GM23338 (cell line): ENCODE measurements at regions not wholly inside any gene's neighbourhood (a gene's known extent, or its start where the extent isn't known, plus 50 kb on each side); places are given as distances from the start of the nearest gene placed in this dataset.

ENCODE experiments used
- ATAC-seq: fragments of 200-7000 bp; cut with Tn5 transposase; 3 replicates; pipeline ENCODE4 v1.9.1; 2020
- DNase-seq: peaks from one replicate; pipeline ENCODE4 v3.0.0-alpha.2; 2015; ENCODE audit warnings: low spot score
- H2AFZ ChIP-seq: fragments of 200-600 bp; sonication (generic); 2 replicates; pipeline ENCODE4 v1.8.0; 2016; ENCODE audit warnings: antibody characterized with exemption, mild to moderate bottlenecking, moderate library complexity
- H3F3A ChIP-seq: fragments of 200-600 bp; sonication (generic); replicated peaks from 2 replicates; pipeline ENCODE4 v1.8.0; 2017; ENCODE audit warnings: antibody characterized with exemption, mixed run types, low read depth
- H3K27ac ChIP-seq: fragments of 200-600 bp; sonication (generic); 2 replicates; pipeline ENCODE4 v1.6.1; 2016; ENCODE audit warnings: low read depth
- H3K27me3 ChIP-seq: fragments of 200-600 bp; sonication (generic); 2 replicates; pipeline ENCODE4 v1.8.0; 2016; ENCODE audit warnings: mild to moderate bottlenecking, mixed run types, moderate library complexity; ENCODE audit not compliant: insufficient read depth
- H3K36me3 ChIP-seq: fragments of 200-600 bp; sonication (generic); 2 replicates; pipeline ENCODE4 v1.8.0; 2016; ENCODE audit warnings: mild to moderate bottlenecking; ENCODE audit not compliant: insufficient read depth
- H3K4me1 ChIP-seq: fragments of 200-600 bp; sonication (generic); 2 replicates; pipeline ENCODE4 v1.8.0; 2016; ENCODE audit warnings: mild to moderate bottlenecking, moderate library complexity; ENCODE audit not compliant: insufficient read depth
- H3K4me2 ChIP-seq: fragments of 200-600 bp; sonication (generic); 2 replicates; pipeline ENCODE4 v1.7.1; 2017; ENCODE audit warnings: mixed run types
- H3K4me3 ChIP-seq: fragments of 200-600 bp; sonication (generic); 2 replicates; pipeline ENCODE4 v1.6.1; 2016; ENCODE audit warnings: mixed run types
- H3K79me2 ChIP-seq: fragments of 200-600 bp; sonication (generic); replicated peaks from 2 replicates; pipeline ENCODE4 v1.8.0; 2017; ENCODE audit warnings: mild to moderate bottlenecking; ENCODE audit not compliant: insufficient read depth
- H3K9me2 ChIP-seq: fragments of 200-600 bp; sonication (generic); 2 replicates; pipeline ENCODE4 v1.8.0; 2017; ENCODE audit not compliant: insufficient read depth
- H4K20me1 ChIP-seq: fragments of 200-600 bp; sonication (generic); replicated peaks from 2 replicates; pipeline ENCODE4 v1.8.0; 2017; ENCODE audit warnings: mild to moderate bottlenecking; ENCODE audit not compliant: insufficient read depth
- H3K27ac Mint-ChIP-seq: 2 replicates; pipeline ENCODE4 v1.8.0; 2020; ENCODE audit warnings: inconsistent platforms, mild to moderate bottlenecking, moderate library complexity, mixed read lengths
- H3K27me3 Mint-ChIP-seq: 3 replicates; pipeline ENCODE4 v1.8.0; 2022; ENCODE audit warnings: low read depth, mild to moderate bottlenecking, moderate library complexity, mixed read lengths, inconsistent platforms; ENCODE audit not compliant: insufficient read depth, poor library complexity
- H3K36me3 Mint-ChIP-seq: 3 replicates; pipeline ENCODE4 v1.8.0; 2021; ENCODE audit warnings: low read depth, mild to moderate bottlenecking, inconsistent platforms, moderate library complexity, mixed read lengths
- H3K4me1 Mint-ChIP-seq: 3 replicates; pipeline ENCODE4 v1.8.0; 2020; ENCODE audit warnings: mild to moderate bottlenecking, inconsistent platforms, mixed read lengths
- H3K4me3 Mint-ChIP-seq: 3 replicates; pipeline ENCODE4 v1.8.0; 2021; ENCODE audit warnings: moderate library complexity, mild to moderate bottlenecking, inconsistent platforms, mixed read lengths
- H3K9me3 Mint-ChIP-seq: 3 replicates; pipeline ENCODE4 v1.8.0; 2020; ENCODE audit warnings: moderate library complexity, mild to moderate bottlenecking, inconsistent platforms, mixed read lengths
- CREB1 ChIP-seq: fragments of 250-450 bp; sonication (Bioruptor Pico); IDR thresholded peaks from 2 replicates; pipeline ENCODE4 v1.5.0; 2020; ENCODE audit warnings: low read depth, mild to moderate bottlenecking, moderate library complexity
- CTCF ChIP-seq, 2 experiments: fragments of 200-600 bp in 1 of 2; sonication (generic) in 1 of 2; conservative IDR thresholded peaks; 2 replicates each; pipeline versions ENCODE4 v1.5.1 to v1.6.1; 2016 to 2017; ENCODE audit warnings: antibody characterized with exemption in 2 of 2, low read depth in 2 of 2, mild to moderate bottlenecking in 2 of 2, moderate library complexity in 1 of 2
- EZH2 ChIP-seq: fragments of 200-600 bp; sonication (generic); IDR thresholded peaks from one replicate; pipeline ENCODE4 v1.8.0; 2017; ENCODE audit warnings: antibody characterized with exemption, mild to moderate bottlenecking, low read depth; ENCODE audit not compliant: unreplicated experiment
- EZH2phosphoT487 ChIP-seq: fragments of 200-600 bp; sonication (generic); IDR thresholded peaks from one replicate; pipeline ENCODE4 v1.8.1; 2018; ENCODE audit warnings: antibody characterized with exemption; ENCODE audit not compliant: unreplicated experiment
- JUNB ChIP-seq: IDR thresholded peaks from one replicate; pipeline ENCODE4 v1.6.1; 2016; ENCODE audit warnings: antibody characterized with exemption; ENCODE audit not compliant: unreplicated experiment
- NANOG ChIP-seq: IDR thresholded peaks from 2 replicates; pipeline ENCODE4 v1.6.1; 2016; ENCODE audit warnings: antibody characterized with exemption, borderline replicate concordance
- POLR2AphosphoS5 ChIP-seq: IDR thresholded peaks from 2 replicates; pipeline ENCODE4 v1.6.1; 2016; ENCODE audit warnings: antibody characterized with exemption, low read depth
- STAT1 ChIP-seq: IDR thresholded peaks from one replicate; pipeline ENCODE4 v1.6.1; 2016; ENCODE audit warnings: antibody characterized with exemption; ENCODE audit not compliant: unreplicated experiment
- ZNF114 ChIP-seq: fragments of 250-450 bp; sonication (Bioruptor Pico); IDR thresholded peaks from 2 replicates; pipeline ENCODE4 v1.5.0; 2020; ENCODE audit warnings: mild to moderate bottlenecking, moderate library complexity
- ZNF331 ChIP-seq: fragments of 250-450 bp; sonication (Bioruptor Pico); IDR thresholded peaks from 2 replicates; pipeline ENCODE4 v1.5.0; 2020; ENCODE audit warnings: low read depth, mild to moderate bottlenecking, moderate library complexity
- ZNF462 ChIP-seq: fragments of 250-450 bp; sonication (Bioruptor Pico); IDR thresholded peaks from 2 replicates; pipeline ENCODE4 v1.5.0; 2020; ENCODE audit warnings: mild to moderate bottlenecking, moderate library complexity
- TF ChIP-seq, protein P1 (sequence below): IDR thresholded peaks from 2 replicates; pipeline ENCODE4 v1.6.1; 2016; ENCODE audit warnings: antibody characterized with exemption
- TF ChIP-seq, protein P2 (sequence below): IDR thresholded peaks from one replicate; pipeline ENCODE4 v1.6.1; 2018; ENCODE audit warnings: antibody characterized with exemption; ENCODE audit not compliant: unreplicated experiment

DNA sequence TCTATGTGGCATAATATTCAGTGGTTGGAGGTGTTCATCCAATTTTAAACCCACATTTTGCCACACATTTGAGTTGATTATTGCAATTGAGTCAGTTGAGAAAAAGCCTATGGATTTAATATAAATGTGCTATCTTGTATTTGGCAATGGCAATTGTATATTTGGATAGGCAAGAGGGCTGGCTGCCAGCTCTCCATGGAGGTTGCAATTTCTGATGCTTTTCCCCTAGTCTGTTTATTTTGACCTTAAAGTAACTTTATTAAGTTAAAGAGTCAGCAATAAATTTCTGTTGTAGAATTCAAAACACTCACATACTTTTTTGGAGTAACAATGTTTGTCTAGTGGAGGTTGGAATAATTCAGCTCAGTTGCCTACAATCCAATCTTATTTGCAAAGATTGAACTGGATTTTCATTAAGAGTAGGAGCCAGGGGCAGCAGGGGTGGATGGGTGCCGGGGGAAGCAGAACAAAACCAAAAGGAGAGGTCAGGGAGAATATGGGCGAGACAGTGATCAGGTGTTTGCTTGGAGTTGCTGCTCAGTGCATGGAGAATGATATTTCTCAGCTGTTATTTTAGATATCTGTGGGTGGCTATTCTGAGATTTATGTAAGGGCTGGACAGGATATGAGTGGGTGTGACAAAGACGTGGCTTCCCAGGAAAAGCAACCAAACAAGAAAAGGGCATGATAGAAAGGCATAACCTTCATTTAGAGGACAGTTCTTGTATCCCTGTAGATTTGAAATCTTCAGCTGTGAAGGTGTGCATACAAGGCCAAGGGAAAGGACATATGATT, 163.0 kb downstream of the HDGFL1 start:
- TF ChIP-seq EZH2 (no peak), JUNB (no peak), ZNF114 (no peak), EZH2phosphoT487 (no peak), CREB1 (CRISPR knock-in tag) (no peak), ZNF462 (CRISPR knock-in tag) (no peak), ZNF331 (no peak), STAT1 (no peak), CTCF (conservative IDR thresholded peaks at IDR 0.05; ENCODE audit: low read depth in 2 of 2) (no peak), POLR2AphosphoS5 (no peak), NANOG (no peak)
- TF ChIP-seq, protein P1, sequence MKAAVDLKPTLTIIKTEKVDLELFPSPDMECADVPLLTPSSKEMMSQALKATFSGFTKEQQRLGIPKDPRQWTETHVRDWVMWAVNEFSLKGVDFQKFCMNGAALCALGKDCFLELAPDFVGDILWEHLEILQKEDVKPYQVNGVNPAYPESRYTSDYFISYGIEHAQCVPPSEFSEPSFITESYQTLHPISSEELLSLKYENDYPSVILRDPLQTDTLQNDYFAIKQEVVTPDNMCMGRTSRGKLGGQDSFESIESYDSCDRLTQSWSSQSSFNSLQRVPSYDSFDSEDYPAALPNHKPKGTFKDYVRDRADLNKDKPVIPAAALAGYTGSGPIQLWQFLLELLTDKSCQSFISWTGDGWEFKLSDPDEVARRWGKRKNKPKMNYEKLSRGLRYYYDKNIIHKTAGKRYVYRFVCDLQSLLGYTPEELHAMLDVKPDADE = no peak
- TF ChIP-seq, protein P2, sequence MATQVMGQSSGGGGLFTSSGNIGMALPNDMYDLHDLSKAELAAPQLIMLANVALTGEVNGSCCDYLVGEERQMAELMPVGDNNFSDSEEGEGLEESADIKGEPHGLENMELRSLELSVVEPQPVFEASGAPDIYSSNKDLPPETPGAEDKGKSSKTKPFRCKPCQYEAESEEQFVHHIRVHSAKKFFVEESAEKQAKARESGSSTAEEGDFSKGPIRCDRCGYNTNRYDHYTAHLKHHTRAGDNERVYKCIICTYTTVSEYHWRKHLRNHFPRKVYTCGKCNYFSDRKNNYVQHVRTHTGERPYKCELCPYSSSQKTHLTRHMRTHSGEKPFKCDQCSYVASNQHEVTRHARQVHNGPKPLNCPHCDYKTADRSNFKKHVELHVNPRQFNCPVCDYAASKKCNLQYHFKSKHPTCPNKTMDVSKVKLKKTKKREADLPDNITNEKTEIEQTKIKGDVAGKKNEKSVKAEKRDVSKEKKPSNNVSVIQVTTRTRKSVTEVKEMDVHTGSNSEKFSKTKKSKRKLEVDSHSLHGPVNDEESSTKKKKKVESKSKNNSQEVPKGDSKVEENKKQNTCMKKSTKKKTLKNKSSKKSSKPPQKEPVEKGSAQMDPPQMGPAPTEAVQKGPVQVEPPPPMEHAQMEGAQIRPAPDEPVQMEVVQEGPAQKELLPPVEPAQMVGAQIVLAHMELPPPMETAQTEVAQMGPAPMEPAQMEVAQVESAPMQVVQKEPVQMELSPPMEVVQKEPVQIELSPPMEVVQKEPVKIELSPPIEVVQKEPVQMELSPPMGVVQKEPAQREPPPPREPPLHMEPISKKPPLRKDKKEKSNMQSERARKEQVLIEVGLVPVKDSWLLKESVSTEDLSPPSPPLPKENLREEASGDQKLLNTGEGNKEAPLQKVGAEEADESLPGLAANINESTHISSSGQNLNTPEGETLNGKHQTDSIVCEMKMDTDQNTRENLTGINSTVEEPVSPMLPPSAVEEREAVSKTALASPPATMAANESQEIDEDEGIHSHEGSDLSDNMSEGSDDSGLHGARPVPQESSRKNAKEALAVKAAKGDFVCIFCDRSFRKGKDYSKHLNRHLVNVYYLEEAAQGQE = no peak
- H2AFZ ChIP-seq = no peak overlapping the region
- H3K4me2 ChIP-seq = no peak overlapping the region
- no peak overlapping the region for H3K4me3 Mint-ChIP-seq
- H3K27me3 ChIP-seq = no peaks in the 10 kb centered on the region
- no peaks in the 10 kb centered on the region for H3K79me2 ChIP-seq
- no peaks in the 10 kb centered on the region for H3K36me3 ChIP-seq
- no peak overlapping the region for H3K27ac Mint-ChIP-seq
- peaks cover 10% of the 10 kb centered on the region; the same call in 1 of the 2 replicates for H3K9me2 ChIP-seq
- DNase-seq = no peak
- ATAC-seq = no peak
- peaks cover 7% of the 10 kb centered on the region for H3K4me1 Mint-ChIP-seq
- peaks cover 4% of the 10 kb centered on the region; the same call in 1 of the 3 replicates for H3K36me3 Mint-ChIP-seq
- peaks cover 12% of the 10 kb centered on the region for H3K4me1 ChIP-seq
- H3K4me3 ChIP-seq = no peak overlapping the region
- H3K27ac ChIP-seq = no peak overlapping the region
- no peaks in the 10 kb centered on the region; the same call in 2 of the 3 replicates for H3K9me3 Mint-ChIP-seq
- H3F3A ChIP-seq = no peaks in the 10 kb centered on the region
- H3K27me3 Mint-ChIP-seq = no peaks in the 10 kb centered on the region
- no peaks in the 10 kb centered on the region for H4K20me1 ChIP-seq
